ENCODE measurements at regions not wholly inside any gene's neighbourhood (a gene's known extent, or its start where the extent isn't known, plus 50 kb on each side); places are given as distances from the start of the nearest gene placed in this dataset.

DNA sequence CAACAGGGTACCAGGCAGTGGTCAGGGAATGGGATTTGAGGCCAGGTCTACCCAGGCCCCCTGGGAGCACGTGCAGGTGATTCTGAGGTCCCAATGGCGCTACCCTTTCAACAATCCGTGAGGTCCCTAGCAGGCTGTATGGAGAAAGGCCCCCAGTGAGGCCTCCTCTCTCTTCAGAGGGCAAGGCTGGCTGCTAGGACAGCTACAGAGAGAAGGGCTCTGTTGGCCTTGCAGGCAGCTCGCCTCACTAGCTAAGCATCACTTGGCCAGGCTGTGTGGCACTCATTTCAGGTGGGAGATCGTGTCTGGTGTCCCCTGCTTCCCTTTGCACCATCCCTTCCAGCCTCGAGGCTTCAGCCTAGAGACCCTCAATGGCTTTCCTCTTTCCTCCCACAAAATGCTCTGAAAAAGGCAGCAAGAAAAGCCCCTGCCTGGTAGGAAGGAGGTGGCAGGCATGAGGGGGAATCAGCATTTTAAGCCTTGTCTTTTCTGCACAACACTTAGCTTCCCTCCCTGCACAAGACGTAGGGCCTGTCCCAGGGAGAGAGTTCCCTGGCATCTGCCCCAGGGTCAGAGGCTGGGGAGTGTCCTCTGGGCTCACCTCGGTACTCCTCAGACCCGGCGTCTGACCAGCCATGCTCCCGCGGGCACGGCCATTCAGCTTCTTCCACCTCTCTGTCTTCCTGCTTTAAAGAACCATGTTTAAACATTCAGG lies 111.8 kb downstream of the ASB7 start:
- Mint-ChIP-seq H3K27me3 (ENCODE audit: insufficient read depth, low read depth, poor library complexity) (peaks cover 7% of the 10 kb centered on the region), H3K36me3 (ENCODE audit: low read depth) (peaks cover 16% of the 10 kb centered on the region), H3K9me3 (peaks cover 22% of the 10 kb centered on the region), H3K4me1 (no peaks in the 10 kb centered on the region; the same call in 2 of the 3 replicates), H3K4me3 (no peak overlapping the region), H3K27ac (no peak overlapping the region)
- Histone ChIP-seq H3K4me2 (no peak overlapping the region), H3F3A (replicated peaks; ENCODE audit: low read depth) (no peaks in the 10 kb centered on the region), H3K4me1 (ENCODE audit: insufficient read depth) (no peaks in the 10 kb centered on the region), H3K79me2 (replicated peaks; ENCODE audit: insufficient read depth) (no peaks in the 10 kb centered on the region), H3K36me3 (ENCODE audit: insufficient read depth) (no peaks in the 10 kb centered on the region), H4K20me1 (replicated peaks; ENCODE audit: insufficient read depth) (no peaks in the 10 kb centered on the region), H3K9me2 (ENCODE audit: insufficient read depth) (0 out of 2 replicates have a peak, but pooled peaks cover 8% of the 10 kb centered on the region), H3K27me3 (ENCODE audit: insufficient read depth) (no peaks in the 10 kb centered on the region), H3K4me3 (no peak overlapping the region), H2AFZ (no peak overlapping the region), H3K27ac (ENCODE audit: low read depth) (no peak overlapping the region)
- DNase-seq (ENCODE audit: low spot score), result no peak
- TF ChIP-seq JUNB (IDR thresholded peaks at IDR 0.05; ENCODE audit: unreplicated experiment), result no peak
- ATAC-seq, result no peak

DNA sequence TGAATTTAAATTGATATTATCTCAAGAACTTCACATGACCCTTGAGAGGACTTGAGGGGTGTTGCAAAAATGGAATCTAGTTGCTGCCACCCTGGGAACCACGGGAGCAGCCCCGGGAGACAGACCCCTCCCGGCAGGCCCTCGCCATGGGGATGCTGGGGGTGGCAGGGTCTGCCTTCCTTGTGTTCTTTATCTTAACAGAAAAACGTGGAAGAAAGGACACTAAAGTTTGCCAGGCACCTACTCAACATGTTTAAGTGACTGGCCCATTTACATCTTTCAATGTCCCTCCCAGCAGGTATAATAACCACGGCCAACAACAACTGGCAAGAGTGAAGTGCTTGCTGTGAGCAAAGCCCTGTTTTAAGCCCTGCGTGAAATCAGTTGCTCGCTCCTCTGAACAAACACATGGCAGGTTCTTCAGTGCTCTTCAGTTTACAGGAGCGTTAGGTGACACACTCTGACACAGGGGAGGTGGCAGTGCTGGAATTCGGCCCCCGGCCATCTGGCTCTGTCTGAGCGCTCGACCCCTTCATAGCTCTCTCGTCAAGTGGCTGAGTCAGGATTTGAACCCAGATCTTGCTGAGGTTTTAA lies 112.5 kb downstream of the ASB7 start:
- no peaks in the 10 kb centered on the region for H3K79me2 ChIP-seq (replicated peaks; ENCODE audit: insufficient read depth)
- H2AFZ ChIP-seq, result no peak overlapping the region
- Mint-ChIP-seq H3K36me3 (ENCODE audit: low read depth) (peaks cover 12% of the 10 kb centered on the region), H3K4me3 (no peak overlapping the region), H3K27ac (no peak overlapping the region), H3K9me3 (peaks cover 18% of the 10 kb centered on the region), H3K4me1 (no peaks in the 10 kb centered on the region; the same call in 2 of the 3 replicates), H3K27me3 (ENCODE audit: insufficient read depth, low read depth, poor library complexity) (peaks cover 7% of the 10 kb centered on the region)
- H3K27me3 ChIP-seq (ENCODE audit: insufficient read depth), result no peaks in the 10 kb centered on the region
- no peaks in the 10 kb centered on the region for H4K20me1 ChIP-seq (replicated peaks; ENCODE audit: insufficient read depth)
- H3K36me3 ChIP-seq (ENCODE audit: insufficient read depth), result no peaks in the 10 kb centered on the region
- no peak overlapping the region for H3K27ac ChIP-seq (ENCODE audit: low read depth)
- ATAC-seq, result no peak
- peak; percentile 7 for DNase-seq (ENCODE audit: low spot score)
- H3K9me2 ChIP-seq (ENCODE audit: insufficient read depth), result 0 out of 2 replicates have a peak, but pooled peaks cover 5% of the 10 kb centered on the region
- H3K4me1 ChIP-seq (ENCODE audit: insufficient read depth), result no peaks in the 10 kb centered on the region
- H3F3A ChIP-seq (replicated peaks; ENCODE audit: low read depth), result no peaks in the 10 kb centered on the region
- H3K4me2 ChIP-seq, result no peak overlapping the region
- H3K4me3 ChIP-seq, result no peak overlapping the region
- TF ChIP-seq CREB1 (CRISPR knock-in tag; IDR thresholded peaks at IDR 0.05; ENCODE audit: low read depth) (no peak), POLR2AphosphoS5 (IDR thresholded peaks at IDR 0.05; ENCODE audit: low read depth) (no peak), NANOG (IDR thresholded peaks at IDR 0.05; ENCODE audit: borderline replicate concordance) (no peak), EZH2phosphoT487 (IDR thresholded peaks at IDR 0.05; ENCODE audit: unreplicated experiment) (no peak)
- TF ChIP-seq, protein P1, sequence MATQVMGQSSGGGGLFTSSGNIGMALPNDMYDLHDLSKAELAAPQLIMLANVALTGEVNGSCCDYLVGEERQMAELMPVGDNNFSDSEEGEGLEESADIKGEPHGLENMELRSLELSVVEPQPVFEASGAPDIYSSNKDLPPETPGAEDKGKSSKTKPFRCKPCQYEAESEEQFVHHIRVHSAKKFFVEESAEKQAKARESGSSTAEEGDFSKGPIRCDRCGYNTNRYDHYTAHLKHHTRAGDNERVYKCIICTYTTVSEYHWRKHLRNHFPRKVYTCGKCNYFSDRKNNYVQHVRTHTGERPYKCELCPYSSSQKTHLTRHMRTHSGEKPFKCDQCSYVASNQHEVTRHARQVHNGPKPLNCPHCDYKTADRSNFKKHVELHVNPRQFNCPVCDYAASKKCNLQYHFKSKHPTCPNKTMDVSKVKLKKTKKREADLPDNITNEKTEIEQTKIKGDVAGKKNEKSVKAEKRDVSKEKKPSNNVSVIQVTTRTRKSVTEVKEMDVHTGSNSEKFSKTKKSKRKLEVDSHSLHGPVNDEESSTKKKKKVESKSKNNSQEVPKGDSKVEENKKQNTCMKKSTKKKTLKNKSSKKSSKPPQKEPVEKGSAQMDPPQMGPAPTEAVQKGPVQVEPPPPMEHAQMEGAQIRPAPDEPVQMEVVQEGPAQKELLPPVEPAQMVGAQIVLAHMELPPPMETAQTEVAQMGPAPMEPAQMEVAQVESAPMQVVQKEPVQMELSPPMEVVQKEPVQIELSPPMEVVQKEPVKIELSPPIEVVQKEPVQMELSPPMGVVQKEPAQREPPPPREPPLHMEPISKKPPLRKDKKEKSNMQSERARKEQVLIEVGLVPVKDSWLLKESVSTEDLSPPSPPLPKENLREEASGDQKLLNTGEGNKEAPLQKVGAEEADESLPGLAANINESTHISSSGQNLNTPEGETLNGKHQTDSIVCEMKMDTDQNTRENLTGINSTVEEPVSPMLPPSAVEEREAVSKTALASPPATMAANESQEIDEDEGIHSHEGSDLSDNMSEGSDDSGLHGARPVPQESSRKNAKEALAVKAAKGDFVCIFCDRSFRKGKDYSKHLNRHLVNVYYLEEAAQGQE (IDR thresholded peaks at IDR 0.05; ENCODE audit: unreplicated experiment), result no peak
- TF ChIP-seq, protein P2, sequence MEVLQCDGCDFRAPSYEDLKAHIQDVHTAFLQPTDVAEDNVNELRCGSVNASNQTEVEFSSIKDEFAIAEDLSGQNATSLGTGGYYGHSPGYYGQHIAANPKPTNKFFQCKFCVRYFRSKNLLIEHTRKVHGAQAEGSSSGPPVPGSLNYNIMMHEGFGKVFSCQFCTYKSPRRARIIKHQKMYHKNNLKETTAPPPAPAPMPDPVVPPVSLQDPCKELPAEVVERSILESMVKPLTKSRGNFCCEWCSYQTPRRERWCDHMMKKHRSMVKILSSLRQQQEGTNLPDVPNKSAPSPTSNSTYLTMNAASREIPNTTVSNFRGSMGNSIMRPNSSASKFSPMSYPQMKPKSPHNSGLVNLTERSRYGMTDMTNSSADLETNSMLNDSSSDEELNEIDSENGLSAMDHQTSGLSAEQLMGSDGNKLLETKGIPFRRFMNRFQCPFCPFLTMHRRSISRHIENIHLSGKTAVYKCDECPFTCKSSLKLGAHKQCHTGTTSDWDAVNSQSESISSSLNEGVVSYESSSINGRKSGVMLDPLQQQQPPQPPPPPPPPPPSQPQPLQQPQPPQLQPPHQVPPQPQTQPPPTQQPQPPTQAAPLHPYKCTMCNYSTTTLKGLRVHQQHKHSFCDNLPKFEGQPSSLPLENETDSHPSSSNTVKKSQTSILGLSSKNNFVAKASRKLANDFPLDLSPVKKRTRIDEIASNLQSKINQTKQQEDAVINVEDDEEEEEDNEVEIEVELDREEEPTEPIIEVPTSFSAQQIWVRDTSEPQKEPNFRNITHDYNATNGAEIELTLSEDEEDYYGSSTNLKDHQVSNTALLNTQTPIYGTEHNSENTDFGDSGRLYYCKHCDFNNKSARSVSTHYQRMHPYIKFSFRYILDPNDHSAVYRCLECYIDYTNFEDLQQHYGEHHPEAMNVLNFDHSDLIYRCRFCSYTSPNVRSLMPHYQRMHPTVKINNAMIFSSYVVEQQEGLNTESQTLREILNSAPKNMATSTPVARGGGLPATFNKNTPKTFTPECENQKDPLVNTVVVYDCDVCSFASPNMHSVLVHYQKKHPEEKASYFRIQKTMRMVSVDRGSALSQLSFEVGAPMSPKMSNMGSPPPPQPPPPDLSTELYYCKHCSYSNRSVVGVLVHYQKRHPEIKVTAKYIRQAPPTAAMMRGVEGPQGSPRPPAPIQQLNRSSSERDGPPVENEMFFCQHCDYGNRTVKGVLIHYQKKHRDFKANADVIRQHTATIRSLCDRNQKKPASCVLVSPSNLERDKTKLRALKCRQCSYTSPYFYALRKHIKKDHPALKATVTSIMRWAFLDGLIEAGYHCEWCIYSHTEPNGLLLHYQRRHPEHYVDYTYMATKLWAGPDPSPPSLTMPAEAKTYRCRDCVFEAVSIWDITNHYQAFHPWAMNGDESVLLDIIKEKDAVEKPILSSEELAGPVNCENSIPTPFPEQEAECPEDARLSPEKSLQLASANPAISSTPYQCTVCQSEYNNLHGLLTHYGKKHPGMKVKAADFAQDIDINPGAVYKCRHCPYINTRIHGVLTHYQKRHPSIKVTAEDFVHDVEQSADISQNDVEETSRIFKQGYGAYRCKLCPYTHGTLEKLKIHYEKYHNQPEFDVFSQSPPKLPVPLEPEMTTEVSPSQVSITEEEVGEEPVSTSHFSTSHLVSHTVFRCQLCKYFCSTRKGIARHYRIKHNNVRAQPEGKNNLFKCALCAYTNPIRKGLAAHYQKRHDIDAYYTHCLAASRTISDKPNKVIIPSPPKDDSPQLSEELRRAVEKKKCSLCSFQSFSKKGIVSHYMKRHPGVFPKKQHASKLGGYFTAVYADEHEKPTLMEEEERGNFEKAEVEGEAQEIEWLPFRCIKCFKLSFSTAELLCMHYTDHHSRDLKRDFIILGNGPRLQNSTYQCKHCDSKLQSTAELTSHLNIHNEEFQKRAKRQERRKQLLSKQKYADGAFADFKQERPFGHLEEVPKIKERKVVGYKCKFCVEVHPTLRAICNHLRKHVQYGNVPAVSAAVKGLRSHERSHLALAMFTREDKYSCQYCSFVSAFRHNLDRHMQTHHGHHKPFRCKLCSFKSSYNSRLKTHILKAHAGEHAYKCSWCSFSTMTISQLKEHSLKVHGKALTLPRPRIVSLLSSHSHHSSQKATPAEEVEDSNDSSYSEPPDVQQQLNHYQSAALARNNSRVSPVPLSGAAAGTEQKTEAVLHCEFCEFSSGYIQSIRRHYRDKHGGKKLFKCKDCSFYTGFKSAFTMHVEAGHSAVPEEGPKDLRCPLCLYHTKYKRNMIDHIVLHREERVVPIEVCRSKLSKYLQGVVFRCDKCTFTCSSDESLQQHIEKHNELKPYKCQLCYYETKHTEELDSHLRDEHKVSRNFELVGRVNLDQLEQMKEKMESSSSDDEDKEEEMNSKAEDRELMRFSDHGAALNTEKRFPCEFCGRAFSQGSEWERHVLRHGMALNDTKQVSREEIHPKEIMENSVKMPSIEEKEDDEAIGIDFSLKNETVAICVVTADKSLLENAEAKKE (CRISPR knock-in tag; IDR thresholded peaks at IDR 0.05), result no peak
- TF ChIP-seq, protein P3, sequence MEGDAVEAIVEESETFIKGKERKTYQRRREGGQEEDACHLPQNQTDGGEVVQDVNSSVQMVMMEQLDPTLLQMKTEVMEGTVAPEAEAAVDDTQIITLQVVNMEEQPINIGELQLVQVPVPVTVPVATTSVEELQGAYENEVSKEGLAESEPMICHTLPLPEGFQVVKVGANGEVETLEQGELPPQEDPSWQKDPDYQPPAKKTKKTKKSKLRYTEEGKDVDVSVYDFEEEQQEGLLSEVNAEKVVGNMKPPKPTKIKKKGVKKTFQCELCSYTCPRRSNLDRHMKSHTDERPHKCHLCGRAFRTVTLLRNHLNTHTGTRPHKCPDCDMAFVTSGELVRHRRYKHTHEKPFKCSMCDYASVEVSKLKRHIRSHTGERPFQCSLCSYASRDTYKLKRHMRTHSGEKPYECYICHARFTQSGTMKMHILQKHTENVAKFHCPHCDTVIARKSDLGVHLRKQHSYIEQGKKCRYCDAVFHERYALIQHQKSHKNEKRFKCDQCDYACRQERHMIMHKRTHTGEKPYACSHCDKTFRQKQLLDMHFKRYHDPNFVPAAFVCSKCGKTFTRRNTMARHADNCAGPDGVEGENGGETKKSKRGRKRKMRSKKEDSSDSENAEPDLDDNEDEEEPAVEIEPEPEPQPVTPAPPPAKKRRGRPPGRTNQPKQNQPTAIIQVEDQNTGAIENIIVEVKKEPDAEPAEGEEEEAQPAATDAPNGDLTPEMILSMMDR (conservative IDR thresholded peaks at IDR 0.05; ENCODE audit: low read depth in 2 of 2), result no peak

All from GM23338 (cell line).